CD4-positive, alpha-beta T cell (primary cell): ENCODE measurements at regions not wholly inside any gene's neighbourhood (a gene's known extent, or its start where the extent isn't known, plus 50 kb on each side); places are given as distances from the start of the nearest gene placed in this dataset.

Experiments
- ATAC-seq: fragments of 200-7000 bp; cut with Tn5 transposase; one replicate; pipeline ENCODE4 v1.10.0; 2022; ENCODE audit warnings: mild to moderate bottlenecking; ENCODE audit not compliant: poor library complexity
- CTCF ChIA-PET: fragments of 350-600 bp; sonication (Branson Sonifier 250); formaldehyde crosslinking; loops from one replicate; lab custom pipeline; 2021; ENCODE audit warnings: antibody characterized with exemption, inconsistent platforms; lab: Charles Lee
- POLR2A ChIA-PET: fragments of 350-600 bp; sonication (Branson Sonifier 250); formaldehyde crosslinking; loops from one replicate; lab custom pipeline; 2021; ENCODE audit warnings: antibody characterized with exemption, inconsistent platforms; lab: Charles Lee
- DNase-seq, 14 experiments: peaks; one replicate each; pipeline ENCODE4 v3.0.0-alpha.2; 2013 to 2020; ENCODE audit warnings: mixed read lengths in 2 of 14
- H3K27ac ChIP-seq, 2 donors: one replicate each; pipeline versions ENCODE4 v1.5.1 to v1.7.0; 2013; ENCODE audit warnings: low read length in 2 of 2, low read depth in 1 of 2, mild to moderate bottlenecking in 1 of 2
- H3K27me3 ChIP-seq, 2 experiments: 1 replicate in 1 of 2; 2 replicates in 1 of 2; pipeline versions ENCODE4 v1.6.1 to v1.7.0; 2013; ENCODE audit warnings: low read length in 2 of 2, control low read depth in 1 of 2, mild to moderate bottlenecking in 1 of 2, moderate library complexity in 1 of 2; ENCODE audit not compliant: insufficient read depth in 2 of 2, control insufficient read depth in 1 of 2
- H3K36me3 ChIP-seq: one replicate; pipeline ENCODE4 v1.6.1; 2013; ENCODE audit warnings: low read length, control low read depth; ENCODE audit not compliant: insufficient read depth
- H3K4me1 ChIP-seq: one replicate; pipeline ENCODE4 v1.6.1; 2013; ENCODE audit warnings: low read length, control low read depth; ENCODE audit not compliant: insufficient read depth
- H3K4me3 ChIP-seq: one replicate; pipeline ENCODE4 v1.5.1; 2013; ENCODE audit warnings: mild to moderate bottlenecking, low read length, moderate library complexity
- H3K9me3 ChIP-seq, 2 experiments: 1 replicate in 1 of 2; 2 replicates in 1 of 2; pipeline versions ENCODE4 v1.6.1 to v1.7.0; 2013; ENCODE audit warnings: low read length in 2 of 2, mild to moderate bottlenecking in 2 of 2, control low read depth in 1 of 2, moderate library complexity in 1 of 2; ENCODE audit not compliant: control insufficient read depth in 1 of 2, insufficient read depth in 1 of 2
- H3K27ac Mint-ChIP-seq: one replicate; pipeline ENCODE4 v1.8.0; 2020; ENCODE audit warnings: mixed read lengths
- H3K27me3 Mint-ChIP-seq: one replicate; pipeline ENCODE4 v1.8.0; 2021; ENCODE audit warnings: mixed read lengths
- H3K36me3 Mint-ChIP-seq: one replicate; pipeline ENCODE4 v1.8.0; 2021; ENCODE audit warnings: low read depth, mixed read lengths
- H3K4me1 Mint-ChIP-seq: one replicate; pipeline ENCODE4 v1.8.0; 2021; ENCODE audit warnings: low read depth, mixed read lengths
- H3K4me3 Mint-ChIP-seq: one replicate; pipeline ENCODE4 v1.8.0; 2020; ENCODE audit warnings: mild to moderate bottlenecking, mixed read lengths
- H3K9me3 Mint-ChIP-seq: one replicate; pipeline ENCODE4 v1.8.0; 2020; ENCODE audit warnings: mixed read lengths
- CTCF ChIP-seq: fragments of 200-600 bp; IDR thresholded peaks from one replicate; pipeline ENCODE4 v1.8.0; 2022; ENCODE audit warnings: antibody characterized with exemption, mild to moderate bottlenecking
- intact Hi-C, 2 experiments: fragments of 100-400 bp; cut with DNase I in 1 of 2; cut with micrococcal nuclease in 1 of 2; formaldehyde crosslinking; loops; one replicate each; pipeline versions ENCODE4 v1.15.1 to v1.9.0; 2023 to 2025; cut with DNase I, micrococcal nuclease

DNA sequence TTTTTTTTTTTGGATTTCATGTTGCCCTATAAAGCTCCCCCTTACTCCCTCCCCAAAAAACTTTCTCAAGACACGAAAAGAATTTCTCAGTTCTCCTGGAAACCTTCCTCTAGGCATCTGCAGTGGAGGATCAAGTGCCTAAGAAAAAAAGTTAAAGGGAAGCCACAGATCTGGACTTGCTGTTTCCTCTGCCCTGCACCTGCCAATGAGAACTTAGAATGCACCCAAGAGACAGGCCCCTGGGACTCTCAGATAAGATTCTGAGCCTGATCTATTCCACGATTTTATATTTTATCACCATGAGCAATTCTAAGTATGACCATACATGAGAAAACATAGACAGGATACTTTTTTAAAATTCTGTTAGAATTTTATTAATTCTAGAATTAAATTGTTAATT is 728.9 kb downstream of the BCL11B start:
- H3K4me3 ChIP-seq = no peak overlapping the region
- H3K9me3 Mint-ChIP-seq = no peaks in the 10 kb centered on the region
- no peaks in the 10 kb centered on the region for H3K27me3 ChIP-seq
- no peaks in the 10 kb centered on the region for H3K27me3 Mint-ChIP-seq
- ATAC-seq = no peak
- no peaks in the 10 kb centered on the region for H3K4me1 ChIP-seq
- peaks cover 4% of the 10 kb centered on the region for H3K4me1 Mint-ChIP-seq
- intact Hi-C loops = no loop called here
- TF ChIP-seq CTCF = no peak
- no peaks in the 10 kb centered on the region for H3K36me3 ChIP-seq
- no peak overlapping the region for H3K27ac Mint-ChIP-seq
- no peak overlapping the region for H3K27ac ChIP-seq
- ChIA-PET POLR2A (no interaction called here), CTCF (no interaction called here)
- H3K9me3 ChIP-seq = no peaks in the 10 kb centered on the region
- no peak overlapping the region for H3K4me3 Mint-ChIP-seq
- no peaks in the 10 kb centered on the region for H3K36me3 Mint-ChIP-seq
- DNase-seq = no peak

DNA sequence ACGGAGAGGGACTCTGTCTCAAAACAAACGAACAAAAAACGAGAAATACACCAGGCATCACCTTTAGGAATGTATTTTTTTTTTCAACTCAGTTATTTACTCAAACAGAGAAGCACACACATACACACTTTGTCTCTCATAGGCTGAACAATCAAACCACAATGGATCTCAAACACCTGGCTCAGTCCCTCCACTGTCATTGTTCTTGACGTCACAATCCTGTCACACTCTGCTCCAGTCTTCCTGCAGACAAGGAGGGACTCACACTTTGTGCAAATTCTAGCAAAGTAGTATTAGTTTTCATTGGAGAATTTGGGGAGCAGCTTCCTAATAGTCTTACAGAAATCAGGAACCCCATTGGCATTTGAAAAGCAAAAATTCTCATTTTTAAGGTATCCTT is 727.8 kb downstream of the BCL11B start:
- CTCF ChIA-PET = no interaction called here
- peaks cover 15% of the 10 kb centered on the region for H3K4me1 Mint-ChIP-seq
- ATAC-seq (no peak), DNase-seq (no peak)
- H3K27ac Mint-ChIP-seq = no peak overlapping the region
- no peaks in the 10 kb centered on the region for H3K9me3 ChIP-seq
- TF ChIP-seq CTCF = no peak
- no peaks in the 10 kb centered on the region for H3K36me3 Mint-ChIP-seq
- no peaks in the 10 kb centered on the region for H3K4me1 ChIP-seq
- no peaks in the 10 kb centered on the region for H3K27me3 Mint-ChIP-seq
- no peak overlapping the region for H3K4me3 Mint-ChIP-seq
- no peaks in the 10 kb centered on the region for H3K27me3 ChIP-seq
- peaks cover 4% of the 10 kb centered on the region for H3K9me3 Mint-ChIP-seq
- no peaks in the 10 kb centered on the region for H3K36me3 ChIP-seq
- no peak overlapping the region for H3K4me3 ChIP-seq
- POLR2A ChIA-PET = no interaction called here
- intact Hi-C loops = no loop called here
- H3K27ac ChIP-seq = no peak overlapping the region

GRCh38 chr14:98545181-98545580 is 726.8 kb downstream of the BCL11B start:
- no peak overlapping the region for H3K4me3 Mint-ChIP-seq
- ChIA-PET CTCF (no interaction called here), POLR2A (no interaction called here)
- intact Hi-C loops = no loop called here
- ATAC-seq = no peak
- Histone ChIP-seq H3K36me3 (no peaks in the 10 kb centered on the region), H3K27me3 (no peaks in the 10 kb centered on the region), H3K27ac (no peak overlapping the region), H3K4me1 (no peaks in the 10 kb centered on the region), H3K9me3 (no peaks in the 10 kb centered on the region), H3K4me3 (no peak overlapping the region)
- DNase-seq = no peak
- no peak for TF ChIP-seq CTCF
- peaks cover 16% of the 10 kb centered on the region for H3K4me1 Mint-ChIP-seq
- H3K27ac Mint-ChIP-seq = no peak overlapping the region
- no peaks in the 10 kb centered on the region for H3K36me3 Mint-ChIP-seq
- H3K9me3 Mint-ChIP-seq = peaks cover 4% of the 10 kb centered on the region
- no peaks in the 10 kb centered on the region for H3K27me3 Mint-ChIP-seq
